K562 (cell line): ENCODE measurements at regions not wholly inside any gene's neighbourhood (a gene's known extent, or its start where the extent isn't known, plus 50 kb on each side); places are given as distances from the start of the nearest gene placed in this dataset.

ENCODE experiments used
- ATAC-seq: fragments of 200-7000 bp; cut with Tn5 transposase; 3 replicates; pipeline ENCODE4 v1.9.1; 2020; ENCODE audit warnings: moderate library complexity
- BruUV-seq: library from RNA; stranded (reverse); fragments of 400-500 nt; replicated peaks from 2 replicates; lab custom pipeline; 2021; lab: Mats Ljungman, UMichigan
- CTCF ChIA-PET: fragments of 300-600 bp; formaldehyde crosslinking; extraction: SDS; loops from one replicate; lab custom pipeline; 2021; ENCODE audit warnings: low intra/inter-chr PET ratio; lab: Yijun Ruan, JAX
- POLR2A ChIA-PET: fragments of 300-600, 350-650 bp; sonication (Branson Sonifier 250); formaldehyde crosslinking; extraction: SDS; loops from one replicate; lab custom pipeline; 2021; ENCODE audit warnings: antibody characterized with exemption, inconsistent platforms; lab: Yijun Ruan, JAX
- DNase-seq, 4 experiments: peaks; one replicate each; pipeline versions ENCODE4 v3.0.0 to v3.0.0-alpha.2; 2011 to 2018; ENCODE audit warnings: low spot score in 3 of 4, mixed read lengths in 3 of 4; ENCODE audit errors: extremely low read depth in 1 of 4
- FAIRE-seq: peaks from 2 replicates; lab custom pipeline; 2011; peaks lifted over from hg19 to GRCh38; lab: Jason Lieb, UNC
- H2AFZ ChIP-seq: 2 replicates; pipeline ENCODE4 v1.6.0; 2011; ENCODE audit warnings: low read depth, low read length, control low read depth, inconsistent platforms
- H3K27ac ChIP-seq: fragments of 200-600 bp; 3 replicates; pipeline ENCODE4 v1.8.0; 2011; ENCODE audit warnings: low read depth, mild to moderate bottlenecking, control low read depth, inconsistent platforms, low read length, moderate library complexity, mixed read lengths; ENCODE audit errors: extremely low read depth
- H3K27me3 ChIP-seq, 2 experiments: fragments of 300-600 bp in 1 of 2; 2 replicates in 1 of 2; 3 replicates in 1 of 2; pipeline versions ENCODE4 v1.6.0 to v1.8.0; 2011; ENCODE audit warnings: inconsistent platforms in 2 of 2, low read length in 2 of 2, mild to moderate bottlenecking in 1 of 2, mixed read lengths in 1 of 2, moderate library complexity in 1 of 2; ENCODE audit not compliant: control insufficient read depth in 2 of 2, insufficient read depth in 2 of 2
- H3K36me3 ChIP-seq: fragments of 300-600 bp; 3 replicates; pipeline ENCODE4 v1.8.0; 2011; ENCODE audit warnings: mild to moderate bottlenecking, low read length, inconsistent platforms; ENCODE audit not compliant: control insufficient read depth, insufficient read depth
- H3K4me1 ChIP-seq, 2 experiments: fragments of 200-600 bp in 1 of 2; replicated peaks in 1 of 2; 2 replicates in 1 of 2; 3 replicates in 1 of 2; pipeline versions ENCODE4 v1.5.1 to v1.8.0; 2011; ENCODE audit warnings: inconsistent platforms in 2 of 2, low read length in 2 of 2, mild to moderate bottlenecking in 1 of 2, mixed read lengths in 1 of 2, moderate library complexity in 1 of 2; ENCODE audit not compliant: control insufficient read depth in 2 of 2, insufficient read depth in 2 of 2
- H3K4me2 ChIP-seq: 2 replicates; pipeline ENCODE4 v1.6.1; 2011; ENCODE audit warnings: low read length, control low read depth, inconsistent platforms, mixed read lengths; ENCODE audit not compliant: insufficient read depth
- H3K4me3 ChIP-seq: fragments of 200-600 bp; sonication (generic), shearing (Covaris generic); 2 replicates; pipeline ENCODE4 v1.5.1; 2016; ENCODE audit warnings: control low read depth, inconsistent platforms
- H3K79me2 ChIP-seq: fragments of 200-600 bp; 3 replicates; pipeline ENCODE4 v1.8.0; 2011; ENCODE audit warnings: low read length, inconsistent platforms; ENCODE audit not compliant: control insufficient read depth, insufficient read depth
- H3K9ac ChIP-seq, 2 experiments: 2 replicates each; pipeline versions ENCODE4 v1.6.0 to v1.6.1; 2011; ENCODE audit warnings: low read depth in 2 of 2, low read length in 2 of 2, control low read depth in 1 of 2, inconsistent platforms in 1 of 2, mild to moderate bottlenecking in 1 of 2, mixed read lengths in 1 of 2; ENCODE audit not compliant: insufficient read depth in 1 of 2
- H3K9me1 ChIP-seq: one replicate; pipeline ENCODE4 v1.6.0; 2011; ENCODE audit warnings: inconsistent platforms, mild to moderate bottlenecking, low read length, moderate library complexity; ENCODE audit not compliant: control insufficient read depth, insufficient read depth
- H3K9me3 ChIP-seq: replicated peaks from 2 replicates; pipeline ENCODE4 v1.5.1; 2011; ENCODE audit warnings: low read depth, low read length, inconsistent platforms; ENCODE audit not compliant: control insufficient read depth, insufficient read depth
- H4K20me1 ChIP-seq: replicated peaks from 2 replicates; pipeline ENCODE4 v1.6.1; 2011; ENCODE audit warnings: low read length, inconsistent platforms, mixed read lengths; ENCODE audit not compliant: control insufficient read depth, insufficient read depth
- CEBPB ChIP-seq: fragments of 450-650 bp; IDR thresholded peaks from 2 replicates; pipeline ENCODE4 v1.6.1; 2016; ENCODE audit warnings: missing genetic modification characterization, missing compliant biosample characterization
- CEBPG ChIP-seq, 3 experiments: fragments of 200-800 bp in 1 of 3; sonication (Bioruptor generic) in 1 of 3; sonication (generic) in 1 of 3; formaldehyde crosslinking in 1 of 3; IDR thresholded peaks in 2 of 3; conservative IDR thresholded peaks in 1 of 3; 2 replicates each; pipeline versions ENCODE4 v1.6.1 to v1.8.0; 2016 to 2022; ENCODE audit warnings: missing compliant biosample characterization in 2 of 3, missing genetic modification characterization in 2 of 3, mild to moderate bottlenecking in 1 of 3, missing genetic modification reagents in 1 of 3
- FOXP4 ChIP-seq: sonication (generic); formaldehyde crosslinking; IDR thresholded peaks from 2 replicates; pipeline ENCODE4 v1.8.0; 2022; ENCODE audit warnings: mild to moderate bottlenecking, missing genetic modification reagents, borderline replicate concordance
- NRF1 ChIP-seq, 2 experiments: fragments of 450-650 bp; IDR thresholded peaks in 1 of 2; conservative IDR thresholded peaks in 1 of 2; 2 replicates each; pipeline ENCODE4 v1.6.1; 2014; ENCODE audit warnings: mild to moderate bottlenecking in 2 of 2
- WGBS: fragments of 100-300 bp; shearing (Covaris generic); methylation state at CpG from one replicate; pipeline ENCODE4 v1.1.6; 2016; ENCODE audit warnings: low coverage, mixed read lengths; ENCODE audit not compliant: insufficient coverage; ENCODE audit errors: missing lambda C conversion rate; 5-methylcytosine and 5-hydroxymethylcytosine counted together
- in situ Hi-C: fragments of 300-500 bp; cut with MboI; formaldehyde crosslinking; loops from 4 replicates; pipeline ENCODE4 v1.15.0; 2018; ENCODE audit warnings: inconsistent platforms, mixed read lengths
- intact Hi-C: fragments of 100-400 bp; cut with micrococcal nuclease; formaldehyde crosslinking; loops from 2 replicates; pipeline ENCODE4 v1.14.2; 2022

- DNase-seq (no peak), FAIRE-seq (no peak), ATAC-seq (no peak)
- no TSS peak for BruUV-seq
- TF ChIP-seq FOXP4 (CRISPR knock-in tag) (no peak), NRF1 (conservative IDR thresholded peaks at IDR 0.05 in 1 of 2, IDR thresholded peaks at IDR 0.05 in 1 of 2) (peak; percentile 76 to 81), CEBPG (CRISPR knock-in tag; IDR thresholded peaks at IDR 0.05) (no peak), CEBPG (tag; conservative IDR thresholded peaks at IDR 0.05 in 1 of 2, IDR thresholded peaks at IDR 0.05 in 1 of 2) (peak in 1 of 2 experiments; percentile 66; a peak in 1 of 4 replicates), CEBPB (tag) (peak; percentile 51)
- Histone ChIP-seq H4K20me1 (no peaks in the 10 kb centered on the region), H3K4me2 (no peak overlapping the region), H3K9ac (no peak overlapping the region), H3K9me3 (no peaks in the 10 kb centered on the region), H3K4me3 (no peak overlapping the region), H3K36me3 (no peaks in the 10 kb centered on the region), H3K9me1 (no peaks in the 10 kb centered on the region), H3K27me3 (no peaks in the 10 kb centered on the region; a peak in 2 of 5 replicates), H3K79me2 (no peaks in the 10 kb centered on the region), H2AFZ (no peak overlapping the region), H3K4me1 (no peaks in the 10 kb centered on the region), H3K27ac (no peak overlapping the region)
- 2% methylated on average over 10 of the region's 11 CpGs for WGBS
- ChIA-PET POLR2A (interaction anchor here (0.7 to 1.2 kb wide), 3 partner anchors 12 to 19 kb away, joined by 3 to 4 read pairs (median 3); no protein-coding TSS in a partner anchor), CTCF (no interaction called here)
- in situ Hi-C loops, result no loop called here
- intact Hi-C loops, result no loop called here
Observed at GRCh38 chr16:50887500-50888298, 145.8 kb downstream of the CYLD start.
